MCF 10A (cell line): ENCODE measurements at regions not wholly inside any gene's neighbourhood (a gene's known extent, or its start where the extent isn't known, plus 50 kb on each side); places are given as distances from the start of the nearest gene placed in this dataset.

Experiments
- BruUV-seq: library from RNA; stranded (reverse); fragments of 400-500 nt; replicated peaks from 2 replicates; lab custom pipeline; 2021; lab: Mats Ljungman, UMichigan
- CTCF ChIA-PET: fragments of 300-600 bp; sonication (Branson Sonifier 250); formaldehyde crosslinking; extraction: SDS; loops from one replicate; lab custom pipeline; 2021; ENCODE audit warnings: antibody characterized with exemption, inconsistent platforms; lab: Yijun Ruan, JAX
- POLR2A ChIA-PET: fragments of 300-600, 350-650 bp; sonication (Branson Sonifier 250); formaldehyde crosslinking; extraction: SDS; loops from one replicate; lab custom pipeline; 2020; ENCODE audit warnings: antibody characterized with exemption, inconsistent platforms; lab: Yijun Ruan, JAX
- DNase-seq: peaks from one replicate; pipeline ENCODE4 v3.0.0-alpha.2; 2018; ENCODE audit not compliant: unreplicated experiment
- H3K27ac Mint-ChIP-seq: one replicate; pipeline ENCODE4 v1.8.0; 2022; ENCODE audit warnings: mild to moderate bottlenecking, low read depth, mixed read lengths; ENCODE audit not compliant: unreplicated experiment
- H3K27me3 Mint-ChIP-seq: one replicate; pipeline ENCODE4 v1.8.0; 2022; ENCODE audit warnings: mixed read lengths; ENCODE audit not compliant: insufficient read depth, unreplicated experiment
- H3K36me3 Mint-ChIP-seq: one replicate; pipeline ENCODE4 v1.8.0; 2022; ENCODE audit warnings: mild to moderate bottlenecking, moderate library complexity, mixed read lengths; ENCODE audit not compliant: insufficient read depth, unreplicated experiment
- H3K4me1 Mint-ChIP-seq: one replicate; pipeline ENCODE4 v1.8.0; 2022; ENCODE audit warnings: mixed read lengths; ENCODE audit not compliant: insufficient read depth, unreplicated experiment
- H3K4me3 Mint-ChIP-seq: one replicate; pipeline ENCODE4 v1.8.0; 2022; ENCODE audit warnings: mild to moderate bottlenecking, moderate library complexity, mixed read lengths; ENCODE audit not compliant: unreplicated experiment
- H3K9me3 Mint-ChIP-seq: one replicate; pipeline ENCODE4 v1.8.0; 2022; ENCODE audit warnings: mixed read lengths; ENCODE audit not compliant: unreplicated experiment
- intact Hi-C: fragments of 100-400 bp; cut with micrococcal nuclease; formaldehyde crosslinking; loops from 2 replicates; pipeline ENCODE4 v1.14.1; 2022
- TF ChIP-seq, protein P1 (sequence below): fragments of 200-600 bp; IDR thresholded peaks from one replicate; pipeline ENCODE4 v1.8.0; 2022; ENCODE audit warnings: antibody characterized with exemption, mild to moderate bottlenecking; ENCODE audit not compliant: unreplicated experiment

GRCh38 chr1:58156124-58156468 lies 390.4 kb downstream of the OMA1 start:
- Mint-ChIP-seq H3K27ac (no peak overlapping the region), H3K4me1 (no peaks in the 10 kb centered on the region), H3K4me3 (no peak overlapping the region), H3K36me3 (no peaks in the 10 kb centered on the region), H3K27me3 (peaks cover 17% of the 10 kb centered on the region), H3K9me3 (no peaks in the 10 kb centered on the region)
- DNase-seq = no peak
- ChIA-PET CTCF (interaction anchor here (1.0 to 1.8 kb wide), 2 partner anchors 8 to 37 kb away, joined by 5 to 8 read pairs; no protein-coding TSS in a partner anchor), POLR2A (no interaction called here)
- TF ChIP-seq, protein P1, sequence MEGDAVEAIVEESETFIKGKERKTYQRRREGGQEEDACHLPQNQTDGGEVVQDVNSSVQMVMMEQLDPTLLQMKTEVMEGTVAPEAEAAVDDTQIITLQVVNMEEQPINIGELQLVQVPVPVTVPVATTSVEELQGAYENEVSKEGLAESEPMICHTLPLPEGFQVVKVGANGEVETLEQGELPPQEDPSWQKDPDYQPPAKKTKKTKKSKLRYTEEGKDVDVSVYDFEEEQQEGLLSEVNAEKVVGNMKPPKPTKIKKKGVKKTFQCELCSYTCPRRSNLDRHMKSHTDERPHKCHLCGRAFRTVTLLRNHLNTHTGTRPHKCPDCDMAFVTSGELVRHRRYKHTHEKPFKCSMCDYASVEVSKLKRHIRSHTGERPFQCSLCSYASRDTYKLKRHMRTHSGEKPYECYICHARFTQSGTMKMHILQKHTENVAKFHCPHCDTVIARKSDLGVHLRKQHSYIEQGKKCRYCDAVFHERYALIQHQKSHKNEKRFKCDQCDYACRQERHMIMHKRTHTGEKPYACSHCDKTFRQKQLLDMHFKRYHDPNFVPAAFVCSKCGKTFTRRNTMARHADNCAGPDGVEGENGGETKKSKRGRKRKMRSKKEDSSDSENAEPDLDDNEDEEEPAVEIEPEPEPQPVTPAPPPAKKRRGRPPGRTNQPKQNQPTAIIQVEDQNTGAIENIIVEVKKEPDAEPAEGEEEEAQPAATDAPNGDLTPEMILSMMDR = no peak
- intact Hi-C loops = no loop called here
- no TSS peak for BruUV-seq

DNA sequence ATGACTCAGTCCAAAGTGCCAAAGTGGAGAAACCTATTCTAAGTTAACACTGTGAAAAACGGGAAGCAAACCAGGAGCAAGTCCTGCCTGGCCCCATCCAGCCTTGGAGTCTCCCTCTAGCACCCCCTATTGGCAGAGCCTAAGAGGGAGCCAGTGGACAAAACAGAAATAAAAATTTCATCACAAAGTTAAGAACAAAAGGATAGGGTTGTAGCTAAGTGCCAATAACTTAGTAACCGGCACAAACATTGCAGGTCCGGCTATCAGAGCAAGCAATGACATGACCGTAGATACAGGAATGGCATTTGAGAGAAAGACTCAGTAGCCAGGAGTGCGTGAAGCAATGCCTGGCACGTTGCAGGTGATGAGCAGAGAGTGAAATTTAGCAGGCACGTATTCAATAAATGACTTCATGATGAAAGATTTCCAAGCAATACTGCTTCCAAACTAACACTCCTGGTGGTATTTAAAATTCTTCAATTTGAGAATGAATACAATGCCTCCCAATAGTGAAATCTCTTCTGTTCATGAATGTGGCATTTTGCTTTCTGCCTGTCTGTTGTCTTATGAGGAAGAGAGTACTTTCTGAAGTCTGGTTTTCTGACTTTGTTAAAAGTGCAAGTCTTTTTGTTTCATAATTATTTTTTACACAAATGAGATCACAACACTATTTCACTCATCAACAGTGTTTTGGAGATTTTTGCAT lies 391.0 kb downstream of the OMA1 start:
- CTCF ChIA-PET = interaction anchor here (1.0 to 1.8 kb wide), 2 partner anchors 8 to 37 kb away, joined by 5 to 8 read pairs; no protein-coding TSS in a partner anchor
- DNase-seq = peak; percentile 64
- Mint-ChIP-seq H3K27me3 (peaks cover 17% of the 10 kb centered on the region), H3K36me3 (no peaks in the 10 kb centered on the region), H3K4me3 (no peak overlapping the region), H3K27ac (no peak overlapping the region), H3K4me1 (no peaks in the 10 kb centered on the region), H3K9me3 (no peaks in the 10 kb centered on the region)
- intact Hi-C loops = no loop called here
- TF ChIP-seq, protein P1 = peak; percentile 54
- no TSS peak for BruUV-seq
- POLR2A ChIA-PET = no interaction called here

GRCh38 chr1:58154256-58154655 lies 392.3 kb downstream of the OMA1 start:
- no peaks in the 10 kb centered on the region for H3K4me1 Mint-ChIP-seq
- TF ChIP-seq, protein P1 = no peak

GRCh38 chr1:58152697-58153096 lies 393.8 kb downstream of the OMA1 start:
- Mint-ChIP-seq H3K4me3 (no peak overlapping the region), H3K9me3 (no peaks in the 10 kb centered on the region), H3K4me1 (no peaks in the 10 kb centered on the region), H3K36me3 (no peaks in the 10 kb centered on the region), H3K27me3 (peaks cover 17% of the 10 kb centered on the region), H3K27ac (no peak overlapping the region)
- TF ChIP-seq, protein P1 = no peak
- no peak for DNase-seq
- ChIA-PET POLR2A (no interaction called here), CTCF (interaction anchor here (1.4 to 1.5 kb wide), 2 partner anchors 11 to 112 kb away, joined by 5 to 7 read pairs; no protein-coding TSS in a partner anchor)
- BruUV-seq = no TSS peak
- intact Hi-C loops = no loop called here

More at GRCh38 chr1:58154256-58154655, 392.3 kb downstream of the OMA1 start:
- ChIA-PET CTCF (interaction anchor here (0.5 to 1.7 kb wide), 7 partner anchors 10 to 1769 kb away, joined by 3 to 6 read pairs (median 3); no protein-coding TSS in a partner anchor), POLR2A (no interaction called here)
- H3K27me3 Mint-ChIP-seq = peaks cover 17% of the 10 kb centered on the region
- H3K4me3 Mint-ChIP-seq = no peak overlapping the region
- H3K27ac Mint-ChIP-seq = no peak overlapping the region
- intact Hi-C loops = no loop called here
- H3K36me3 Mint-ChIP-seq = no peaks in the 10 kb centered on the region
- H3K9me3 Mint-ChIP-seq = no peaks in the 10 kb centered on the region
- no TSS peak for BruUV-seq
- no peak for DNase-seq
